ENCODE measurements at regions not wholly inside any gene's neighbourhood (a gene's known extent, or its start where the extent isn't known, plus 50 kb on each side); places are given as distances from the start of the nearest gene placed in this dataset.

DNA sequence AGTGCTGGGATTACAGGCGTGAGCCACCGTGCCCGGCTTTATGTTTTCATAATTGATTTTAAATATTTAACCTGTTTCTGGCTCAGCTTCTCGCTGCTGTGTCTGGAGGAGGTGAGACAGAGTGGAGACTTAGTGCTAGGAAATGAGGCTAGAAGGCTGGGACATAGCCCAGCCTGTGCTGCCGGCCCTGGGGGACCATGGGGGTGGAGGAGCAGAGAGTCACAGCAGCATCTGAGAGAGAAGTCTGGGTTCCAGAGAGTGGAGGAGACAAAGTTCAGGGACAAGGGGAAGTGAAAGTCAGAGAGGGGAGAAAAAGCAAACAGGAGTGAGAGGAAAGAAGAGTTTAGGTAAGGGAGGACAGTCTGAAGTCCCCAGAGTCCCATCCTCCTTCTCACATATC, 71.9 kb downstream of the LHX9 start:
- TF ChIP-seq CTCF (conservative IDR thresholded peaks at IDR 0.05 in 1 of 2, IDR thresholded peaks at IDR 0.05 in 1 of 2; ENCODE audit: low read depth in 1 of 2, low read length in 2 of 2): no peak
- no peak for TF ChIP-seq EZH2 (IDR thresholded peaks at IDR 0.05; ENCODE audit: low read length, missing control alignments)

Measured in fibroblast of lung (primary cell).